A673 (cell line): ENCODE measurements at regions not wholly inside any gene's neighbourhood (a gene's known extent, or its start where the extent isn't known, plus 50 kb on each side); places are given as distances from the start of the nearest gene placed in this dataset.

ENCODE experiments used
- BruUV-seq: library from RNA; stranded (reverse); fragments of 400-500 nt; replicated peaks from 2 replicates; lab custom pipeline; 2021; lab: Mats Ljungman, UMichigan
- CTCF ChIA-PET: fragments of 300-600 bp; sonication (Branson Sonifier 250); formaldehyde crosslinking; loops from one replicate; lab custom pipeline; 2022; ENCODE audit warnings: antibody characterized with exemption; lab: Charles Lee
- POLR2A ChIA-PET: fragments of 300-600 bp; sonication (Branson Sonifier 250); formaldehyde crosslinking; loops from one replicate; lab custom pipeline; 2022; ENCODE audit warnings: antibody characterized with exemption; ENCODE audit not compliant: low non-redundant PET; lab: Charles Lee
- DNase-seq: peaks from one replicate; pipeline ENCODE4 v3.0.0-alpha.2; 2015; ENCODE audit warnings: low spot score
- H3K27ac ChIP-seq: fragments of 200-600 bp; sonication (generic); 2 replicates; pipeline ENCODE4 v1.5.1; 2016; ENCODE audit warnings: mixed run types, low read depth, mild to moderate bottlenecking, mixed read lengths, antibody characterized with exemption, low read length; ENCODE audit not compliant: poor library complexity, severe bottlenecking
- H3K27me3 ChIP-seq: fragments of 200-600 bp; sonication (generic); replicated peaks from 2 replicates; pipeline ENCODE4 v1.6.1; 2017; ENCODE audit warnings: mixed run types, low read depth, mild to moderate bottlenecking, mixed read lengths, antibody characterized with exemption, low read length; ENCODE audit not compliant: insufficient read depth, poor library complexity
- H3K36me3 ChIP-seq: fragments of 200-600 bp; sonication (generic); 2 replicates; pipeline ENCODE4 v1.6.1; 2016; ENCODE audit warnings: mixed run types, mild to moderate bottlenecking, mixed read lengths, antibody characterized with exemption, low read length; ENCODE audit not compliant: insufficient read depth, poor library complexity, severe bottlenecking
- H3K4me1 ChIP-seq: fragments of 200-600 bp; sonication (generic); 2 replicates; pipeline ENCODE4 v1.6.1; 2017; ENCODE audit warnings: mixed run types, mild to moderate bottlenecking, mixed read lengths, antibody characterized with exemption, low read length; ENCODE audit not compliant: insufficient read depth, poor library complexity, severe bottlenecking
- H3K4me3 ChIP-seq: fragments of 200-600 bp; sonication (generic); 2 replicates; pipeline ENCODE4 v1.5.1; 2016; ENCODE audit warnings: low read depth, mixed run types, mild to moderate bottlenecking, mixed read lengths, low read length; ENCODE audit not compliant: poor library complexity, severe bottlenecking
- H3K9me3 ChIP-seq: fragments of 200-600 bp; sonication (generic); 2 replicates; pipeline ENCODE4 v1.6.1; 2016; ENCODE audit warnings: mixed run types, low read depth, mild to moderate bottlenecking, mixed read lengths, antibody characterized with exemption, low read length; ENCODE audit not compliant: poor library complexity, severe bottlenecking
- CTCF ChIP-seq: fragments of 300-800, 200-600 bp; sonication (generic); conservative IDR thresholded peaks from 2 replicates; pipeline ENCODE4 v1.5.1; 2017; ENCODE audit warnings: low read depth, mild to moderate bottlenecking, antibody characterized with exemption, low read length, moderate library complexity, mixed read lengths
- EZH2 ChIP-seq: fragments of 200-600 bp; sonication (generic); IDR thresholded peaks from 2 replicates; pipeline ENCODE4 v1.6.1; 2017; ENCODE audit warnings: borderline replicate concordance, low read depth, mild to moderate bottlenecking, mixed read lengths, antibody characterized with exemption, low read length; ENCODE audit not compliant: poor library complexity, severe bottlenecking
- intact Hi-C: fragments of 100-400 bp; cut with micrococcal nuclease; formaldehyde crosslinking; loops from one replicate; pipeline ENCODE4 v1.10.0; 2022; ENCODE audit not compliant: unreplicated experiment

- intact Hi-C loops = no loop called here
- H3K4me1 ChIP-seq = no peaks in the 10 kb centered on the region
- TF ChIP-seq CTCF (no peak), EZH2 (no peak)
- POLR2A ChIA-PET = no interaction called here
- H3K27me3 ChIP-seq = no peaks in the 10 kb centered on the region
- H3K27ac ChIP-seq = no peak overlapping the region
- no peaks in the 10 kb centered on the region for H3K9me3 ChIP-seq
- CTCF ChIA-PET = no interaction called here
- no TSS peak for BruUV-seq
- no peaks in the 10 kb centered on the region for H3K36me3 ChIP-seq
- no peak for DNase-seq
- no peak overlapping the region for H3K4me3 ChIP-seq
Measured at GRCh38 chr9:135015096-135015495, 72.4 kb upstream of the OLFM1 start.

DNA sequence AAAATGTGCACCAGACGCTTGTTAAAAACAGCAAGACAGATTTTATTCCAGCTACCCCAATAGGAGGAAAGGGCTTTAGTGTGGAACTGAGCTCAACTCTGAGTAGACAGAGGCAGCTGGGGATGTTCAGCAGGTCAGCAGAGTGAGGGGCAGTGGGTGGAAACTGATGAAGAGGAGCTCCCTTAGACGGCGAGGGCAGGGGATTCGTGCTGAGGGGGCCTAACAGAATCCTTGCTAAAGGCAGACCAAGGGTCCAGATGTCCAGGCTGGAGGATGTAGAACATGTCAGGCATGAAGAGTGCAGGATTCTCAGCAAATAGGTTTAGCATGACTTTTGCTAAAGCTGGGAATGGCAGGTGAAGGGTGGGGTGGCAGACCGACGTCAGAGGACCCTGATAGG, 71.9 kb upstream of the OLFM1 start:
- H3K36me3 ChIP-seq = no peaks in the 10 kb centered on the region
- TF ChIP-seq EZH2 = no peak
- no peak for TF ChIP-seq CTCF
- no peak for DNase-seq
- BruUV-seq = no TSS peak
- no peak overlapping the region for H3K4me3 ChIP-seq
- intact Hi-C loops = no loop called here
- no peaks in the 10 kb centered on the region for H3K9me3 ChIP-seq
- H3K27ac ChIP-seq = no peak overlapping the region
- POLR2A ChIA-PET = no interaction called here
- H3K4me1 ChIP-seq = no peaks in the 10 kb centered on the region
- no peaks in the 10 kb centered on the region for H3K27me3 ChIP-seq
- CTCF ChIA-PET = no interaction called here

- ChIA-PET CTCF (no interaction called here), POLR2A (no interaction called here)
- no peaks in the 10 kb centered on the region for H3K36me3 ChIP-seq
- H3K27me3 ChIP-seq = no peaks in the 10 kb centered on the region
- TF ChIP-seq CTCF = no peak
- no peak for TF ChIP-seq EZH2
- H3K27ac ChIP-seq = no peak overlapping the region
- DNase-seq = no peak
- intact Hi-C loops = no loop called here
- no TSS peak for BruUV-seq
- no peak overlapping the region for H3K4me3 ChIP-seq
- no peaks in the 10 kb centered on the region for H3K9me3 ChIP-seq
- no peaks in the 10 kb centered on the region for H3K4me1 ChIP-seq
Measured at GRCh38 chr9:135016037-135016640, 71.3 kb upstream of the OLFM1 start.
